Breast epithelium (tissue), 4 donors: ENCODE measurements at regions not wholly inside any gene's neighbourhood (a gene's known extent, or its start where the extent isn't known, plus 50 kb on each side); places are given as distances from the start of the nearest gene placed in this dataset.

Experiments
- DNase-seq, 2 donors: peaks; one replicate each; pipeline ENCODE4 v3.0.0-alpha.2; 2019; ENCODE audit warnings: low spot score in 2 of 2
- H3K27ac ChIP-seq, 2 donors: fragments of 200-600 bp; sonication (generic) in 1 of 2; one replicate each; pipeline ENCODE4 v1.5.1; 2016 to 2019; ENCODE audit warnings: mild to moderate bottlenecking in 1 of 2
- H3K27me3 ChIP-seq, 2 donors: fragments of 200-600 bp; sonication (generic) in 1 of 2; one replicate each; pipeline versions ENCODE4 v1.5.1 to v1.6.0; 2017 to 2019; ENCODE audit warnings: control low read depth in 1 of 2, mild to moderate bottlenecking in 1 of 2
- H3K36me3 ChIP-seq: fragments of 200-600 bp; one replicate; pipeline ENCODE4 v1.5.1; 2019
- H3K4me1 ChIP-seq, 2 donors: fragments of 200-600 bp; sonication (generic); one replicate each; pipeline ENCODE4 v1.5.1; 2016 to 2019; ENCODE audit warnings: control low read depth in 1 of 2
- H3K4me3 ChIP-seq, 3 donors: fragments of 200-600 bp; sonication (generic); 1 replicate in 2 of 3; 2 replicates in 1 of 3; pipeline ENCODE4 v1.5.1; 2016 to 2019; ENCODE audit warnings: mild to moderate bottlenecking in 3 of 3, moderate library complexity in 2 of 3
- H3K9me3 ChIP-seq, 2 donors: fragments of 200-600 bp; sonication (generic) in 1 of 2; one replicate each; pipeline ENCODE4 v1.5.1; 2016 to 2019; ENCODE audit warnings: control low read depth in 1 of 2
- CTCF ChIP-seq, 3 donors: fragments of 450-650 bp; IDR thresholded peaks; one replicate each; pipeline ENCODE4 v1.5.1; 2016 to 2017; ENCODE audit warnings: antibody characterized with exemption in 3 of 3, mild to moderate bottlenecking in 3 of 3, moderate library complexity in 3 of 3
- POLR2A ChIP-seq: fragments of 450-650 bp; IDR thresholded peaks from one replicate; pipeline ENCODE4 v1.6.1; 2016; ENCODE audit warnings: antibody characterized with exemption, mild to moderate bottlenecking, moderate library complexity
- POLR2AphosphoS5 ChIP-seq, 3 donors: sonication (generic); formaldehyde crosslinking; IDR thresholded peaks; one replicate each; pipeline ENCODE4 v1.6.1; 2017; ENCODE audit warnings: antibody characterized with exemption in 3 of 3
- intact Hi-C: fragments of 100-400 bp; cut with DNase I; formaldehyde crosslinking; loops from one replicate; pipeline ENCODE4 v1.15.1; 2023; ENCODE audit warnings: low total_unique reads

- intact Hi-C loops: loop anchor here (2.0 kb wide), 1 partner anchor 53 kb away; no protein-coding TSS in a partner anchor
- Histone ChIP-seq H3K4me3 (no peak overlapping the region), H3K36me3 (no peaks in the 10 kb centered on the region), H3K27ac (no peak overlapping the region), H3K4me1 (no peaks in the 10 kb centered on the region), H3K9me3 (no peaks in the 10 kb centered on the region), H3K27me3 (no peaks in the 10 kb centered on the region)
- no peak for DNase-seq
- TF ChIP-seq CTCF (IDR thresholded peaks at IDR 0.05): no peak
- TF ChIP-seq POLR2AphosphoS5 (IDR thresholded peaks at IDR 0.05): no peak
- no peak for TF ChIP-seq POLR2A
These were observed 51.7 kb upstream of the TFAP2D start for GRCh38 chr6:50661636-50662035.
